GM12872 (cell line): ENCODE measurements at regions not wholly inside any gene's neighbourhood (a gene's known extent, or its start where the extent isn't known, plus 50 kb on each side); places are given as distances from the start of the nearest gene placed in this dataset.

Experiments
- TF ChIP-seq, protein P1 (sequence below): IDR thresholded peaks from 3 replicates; pipeline ENCODE4 v1.5.1; 2011; ENCODE audit warnings: low read depth, mild to moderate bottlenecking, low read length, moderate library complexity; ENCODE audit not compliant: insufficient read depth

DNA sequence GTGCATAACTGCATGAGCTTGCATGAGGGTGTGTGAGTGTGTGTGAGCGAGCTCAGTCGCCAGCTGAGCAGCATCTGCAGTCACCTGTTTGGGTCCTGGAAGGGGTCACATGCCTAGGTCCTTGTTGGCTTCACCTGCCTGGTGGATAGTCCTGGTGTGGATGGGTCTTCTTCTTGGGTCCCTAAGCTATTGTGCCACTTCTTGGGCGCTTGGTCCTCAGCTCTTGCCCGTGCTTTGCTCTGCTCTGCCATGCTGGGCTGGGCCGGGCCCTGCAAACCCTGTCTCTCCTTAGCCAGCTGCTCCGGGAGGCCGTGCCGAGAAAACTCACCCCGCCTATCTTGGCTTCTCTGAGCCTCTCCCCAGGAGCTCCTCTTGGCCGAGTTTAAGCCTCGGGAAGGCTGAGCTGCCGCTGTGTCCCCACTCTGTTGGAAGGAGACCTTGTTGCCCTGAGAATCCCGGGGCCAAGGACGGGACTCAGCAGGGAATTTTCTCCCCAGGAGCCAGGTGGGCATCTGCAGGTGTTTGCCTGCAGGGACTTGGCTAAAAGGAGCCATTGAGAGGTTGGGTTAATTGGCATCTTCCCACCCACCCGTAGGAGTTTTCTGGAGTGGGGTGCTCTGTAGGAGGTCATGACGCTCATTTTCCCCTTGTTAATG is 300.8 kb downstream of the NDUFA10 start:
- TF ChIP-seq, protein P1, sequence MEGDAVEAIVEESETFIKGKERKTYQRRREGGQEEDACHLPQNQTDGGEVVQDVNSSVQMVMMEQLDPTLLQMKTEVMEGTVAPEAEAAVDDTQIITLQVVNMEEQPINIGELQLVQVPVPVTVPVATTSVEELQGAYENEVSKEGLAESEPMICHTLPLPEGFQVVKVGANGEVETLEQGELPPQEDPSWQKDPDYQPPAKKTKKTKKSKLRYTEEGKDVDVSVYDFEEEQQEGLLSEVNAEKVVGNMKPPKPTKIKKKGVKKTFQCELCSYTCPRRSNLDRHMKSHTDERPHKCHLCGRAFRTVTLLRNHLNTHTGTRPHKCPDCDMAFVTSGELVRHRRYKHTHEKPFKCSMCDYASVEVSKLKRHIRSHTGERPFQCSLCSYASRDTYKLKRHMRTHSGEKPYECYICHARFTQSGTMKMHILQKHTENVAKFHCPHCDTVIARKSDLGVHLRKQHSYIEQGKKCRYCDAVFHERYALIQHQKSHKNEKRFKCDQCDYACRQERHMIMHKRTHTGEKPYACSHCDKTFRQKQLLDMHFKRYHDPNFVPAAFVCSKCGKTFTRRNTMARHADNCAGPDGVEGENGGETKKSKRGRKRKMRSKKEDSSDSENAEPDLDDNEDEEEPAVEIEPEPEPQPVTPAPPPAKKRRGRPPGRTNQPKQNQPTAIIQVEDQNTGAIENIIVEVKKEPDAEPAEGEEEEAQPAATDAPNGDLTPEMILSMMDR = no peak

DNA sequence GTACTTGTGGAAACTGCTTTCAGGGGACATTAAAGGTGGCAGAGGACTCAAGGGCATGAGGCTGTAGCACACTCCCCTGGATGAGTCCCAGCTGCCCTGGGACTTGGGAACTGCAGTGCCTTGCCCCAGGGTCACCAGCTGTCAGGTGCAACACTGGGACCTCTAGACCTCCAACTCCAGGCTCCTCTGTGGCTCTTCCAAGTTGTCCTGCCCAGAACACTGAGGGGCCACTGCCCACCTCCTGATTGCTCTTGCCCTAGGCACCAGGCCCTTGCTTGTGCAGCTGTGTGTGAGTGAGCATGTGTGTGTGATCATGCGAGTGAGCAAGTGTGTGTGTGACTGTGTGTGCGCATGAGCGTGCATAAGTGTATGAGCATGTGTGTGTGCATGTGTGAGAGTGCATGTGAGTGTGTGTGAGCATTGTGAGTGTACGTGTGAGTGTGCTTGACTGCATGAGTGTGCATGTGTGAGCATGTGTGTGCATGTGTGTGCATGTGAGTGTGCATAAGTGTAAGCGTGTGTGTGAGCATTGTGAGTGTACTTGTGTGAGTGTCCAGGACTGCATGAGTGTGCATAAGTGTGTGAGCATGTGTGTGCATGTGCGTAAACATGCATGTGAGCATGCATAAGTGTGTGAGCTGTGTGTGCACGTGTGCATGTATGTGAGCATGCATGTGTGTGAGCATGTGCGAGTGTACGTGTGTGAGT is 301.5 kb downstream of the NDUFA10 start:
- TF ChIP-seq, protein P1 = no peak

DNA sequence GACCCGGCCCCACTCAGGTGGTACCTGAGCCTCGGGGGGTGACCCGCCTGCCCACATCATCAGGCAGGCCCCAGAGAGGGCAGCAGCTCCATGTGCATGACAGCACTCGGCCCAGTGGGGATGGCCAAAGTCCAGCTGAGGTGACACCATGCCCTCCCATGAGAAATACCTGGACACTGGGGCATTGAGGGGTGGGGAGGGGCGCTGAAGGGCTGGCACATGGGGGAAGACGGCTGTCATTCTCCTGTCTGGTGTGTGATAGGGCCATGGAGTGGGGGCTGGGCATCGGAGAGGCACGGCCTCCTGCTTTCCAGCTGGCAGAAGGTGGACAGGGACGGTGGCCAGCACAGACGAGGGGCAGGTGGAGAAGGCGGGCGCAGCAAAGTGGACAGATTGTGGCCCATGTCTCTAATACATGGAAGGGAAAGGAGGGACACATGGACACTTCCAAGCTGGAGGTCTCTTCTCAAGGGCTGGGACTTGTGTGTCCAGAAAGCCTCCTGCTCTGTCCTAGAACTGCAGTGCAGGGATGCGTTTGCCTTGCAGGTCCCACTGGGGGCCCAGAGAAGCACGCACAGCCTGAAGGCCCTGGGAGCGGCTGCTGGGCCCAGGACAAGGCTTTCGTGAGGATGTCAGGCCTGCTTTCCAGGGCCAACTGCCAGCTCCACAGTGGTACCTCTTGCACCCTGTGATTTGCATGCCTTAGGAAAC is 302.2 kb downstream of the NDUFA10 start:
- TF ChIP-seq, protein P1 = no peak

DNA sequence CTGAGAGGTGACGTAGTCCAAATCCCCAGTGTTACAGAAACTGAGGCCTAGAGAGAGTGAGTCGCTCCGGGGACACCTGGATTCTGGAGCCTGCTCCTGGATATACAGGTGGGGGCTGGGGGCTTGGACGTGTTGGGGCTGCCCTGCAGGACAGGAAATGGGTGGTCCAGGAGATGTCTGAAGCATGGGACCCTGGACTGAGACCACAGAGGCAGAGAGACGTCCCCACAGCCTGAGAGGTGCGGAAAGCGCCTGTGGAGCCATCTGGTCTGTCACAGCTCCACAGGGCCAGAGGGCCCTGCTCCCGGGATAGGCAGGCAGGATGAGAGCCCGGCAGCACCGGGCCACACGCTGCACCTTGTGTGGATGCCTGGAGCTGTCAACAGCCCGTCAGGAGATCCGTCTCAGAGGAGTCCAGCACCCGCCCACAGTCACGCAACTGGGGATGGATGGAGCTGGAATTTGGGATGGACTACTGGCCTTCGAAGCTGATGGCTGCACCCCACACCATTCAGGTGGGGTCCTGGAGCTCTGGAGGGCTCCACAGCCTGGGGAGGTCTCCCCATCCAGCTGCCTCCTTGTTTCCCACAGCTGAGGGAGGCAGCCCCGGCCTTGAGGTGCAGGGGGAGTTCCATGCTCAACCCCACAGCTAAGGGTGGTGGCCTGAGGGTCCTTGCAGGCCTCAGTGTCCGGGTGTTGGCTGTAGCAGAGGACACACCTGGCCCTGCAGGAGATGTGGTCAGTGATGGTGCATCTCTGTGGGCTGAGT is 303.0 kb downstream of the NDUFA10 start:
- TF ChIP-seq, protein P1 = no peak

DNA sequence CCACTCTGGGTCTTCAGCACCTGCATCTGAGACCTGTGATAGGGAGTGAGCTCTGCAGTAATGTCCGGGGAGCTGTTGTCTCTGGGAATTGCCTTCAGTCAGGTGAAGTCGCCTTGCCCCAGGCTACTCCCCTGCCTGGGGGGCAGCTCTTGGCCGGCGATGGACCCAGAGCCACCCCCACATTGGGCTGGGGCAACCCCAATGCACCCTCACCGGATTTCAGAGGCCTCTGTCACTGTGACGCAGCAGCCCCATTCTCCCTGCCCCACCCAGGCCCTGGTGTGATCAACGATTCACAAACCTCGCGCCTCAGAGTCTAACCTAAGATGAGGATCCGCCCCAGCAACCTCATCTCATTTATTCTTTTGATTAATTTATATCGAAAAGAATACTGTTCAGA is 303.6 kb downstream of the NDUFA10 start:
- TF ChIP-seq, protein P1 = no peak

DNA sequence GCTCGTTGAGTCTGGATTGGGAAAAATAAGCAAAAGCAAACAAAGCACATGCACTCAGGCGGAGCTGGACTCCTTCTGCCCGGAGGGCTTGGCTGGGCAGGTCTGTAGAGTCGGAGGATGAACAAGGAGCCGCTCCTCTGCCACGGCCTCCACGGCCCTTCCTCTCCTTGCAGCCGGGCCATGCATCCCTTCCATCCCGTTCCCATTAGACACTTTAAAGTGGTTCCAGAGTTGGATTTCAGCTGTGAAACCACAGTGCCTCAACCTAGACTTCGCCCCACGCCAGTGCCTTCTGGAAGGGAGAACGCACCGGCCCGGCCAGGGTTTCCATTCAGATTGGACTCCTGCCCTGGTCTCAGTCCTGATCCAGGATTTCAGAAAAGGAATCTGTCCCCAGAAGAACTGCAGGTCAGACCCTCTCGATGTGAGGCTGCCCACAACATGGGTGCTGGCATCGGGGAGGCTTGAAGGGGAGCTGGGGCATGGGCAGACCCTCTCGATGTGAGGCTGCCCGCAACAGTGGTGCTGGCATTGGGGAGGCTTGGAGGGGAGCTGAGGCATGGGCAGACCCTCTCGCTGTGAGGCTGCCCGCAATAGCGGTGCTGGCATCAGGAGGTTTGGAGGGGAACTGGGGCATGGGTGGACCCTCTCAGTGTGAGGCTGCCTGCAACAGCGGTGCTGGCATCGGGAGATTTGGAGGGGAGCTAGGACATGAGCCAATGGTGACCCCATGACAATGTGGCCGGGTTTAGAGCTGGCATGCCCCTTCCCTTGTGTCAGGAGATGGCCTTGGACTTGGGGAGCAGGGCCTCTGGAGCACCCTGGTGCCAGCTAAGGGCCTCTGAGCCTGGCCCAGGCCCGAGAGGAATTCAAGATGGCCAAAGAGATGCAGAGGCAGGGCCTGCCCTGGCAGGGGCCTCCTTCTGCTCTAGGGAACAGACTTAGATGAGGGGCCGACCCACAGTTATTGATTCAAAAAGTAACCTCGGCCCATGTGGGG is 304.5 kb downstream of the NDUFA10 start:
- TF ChIP-seq, protein P1 = no peak
